ENCODE measurements at regions not wholly inside any gene's neighbourhood (a gene's known extent, or its start where the extent isn't known, plus 50 kb on each side); places are given as distances from the start of the nearest gene placed in this dataset.

DNA sequence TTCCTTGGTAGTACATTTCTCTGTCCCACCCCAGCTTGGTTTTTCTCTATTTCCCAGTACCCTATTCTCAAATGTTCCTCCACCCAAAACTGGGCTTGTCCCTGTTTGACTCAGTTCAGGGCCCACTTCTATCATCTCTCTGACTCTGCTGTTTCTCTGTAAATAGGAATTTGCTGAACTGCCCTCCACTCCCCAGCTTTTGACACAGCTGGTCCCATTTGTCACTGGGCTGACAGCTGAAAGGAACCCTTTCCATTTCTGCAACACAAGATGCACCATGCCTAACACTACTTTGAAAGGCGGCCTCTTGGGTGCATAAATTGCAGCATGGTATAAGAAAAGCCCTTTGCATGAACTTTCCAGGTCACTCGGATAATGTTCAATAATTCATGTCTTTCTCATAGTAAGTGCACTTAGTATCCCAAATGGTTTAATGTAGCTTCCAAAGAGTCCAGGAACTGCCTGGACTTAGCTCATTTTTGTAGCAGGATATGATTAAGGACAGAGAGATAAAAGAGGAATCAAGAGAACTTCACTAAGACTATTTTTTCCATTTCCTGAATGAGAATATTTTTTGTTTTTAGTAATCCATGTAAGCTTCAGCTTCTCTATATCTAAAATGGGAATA is 256.7 kb downstream of the CDH11 start:
- 60% methylated on average over 2 of the region's 2 CpGs for WGBS
- intact Hi-C loops (cut with DNase I) = no loop called here
- Histone ChIP-seq H3K27me3 (ENCODE audit: control insufficient read depth, insufficient read depth) (no peaks in the 10 kb centered on the region), H3K9me3 (ENCODE audit: control insufficient read depth, low read length) (no peaks in the 10 kb centered on the region), H3K4me1 (ENCODE audit: control insufficient read depth, insufficient read depth, low read length) (no peaks in the 10 kb centered on the region), H3K4me3 (ENCODE audit: low read length) (no peak overlapping the region), H3K27ac (ENCODE audit: low read length) (no peak overlapping the region)
- ATAC-seq (no peak), DNase-seq (no peak)

DNA sequence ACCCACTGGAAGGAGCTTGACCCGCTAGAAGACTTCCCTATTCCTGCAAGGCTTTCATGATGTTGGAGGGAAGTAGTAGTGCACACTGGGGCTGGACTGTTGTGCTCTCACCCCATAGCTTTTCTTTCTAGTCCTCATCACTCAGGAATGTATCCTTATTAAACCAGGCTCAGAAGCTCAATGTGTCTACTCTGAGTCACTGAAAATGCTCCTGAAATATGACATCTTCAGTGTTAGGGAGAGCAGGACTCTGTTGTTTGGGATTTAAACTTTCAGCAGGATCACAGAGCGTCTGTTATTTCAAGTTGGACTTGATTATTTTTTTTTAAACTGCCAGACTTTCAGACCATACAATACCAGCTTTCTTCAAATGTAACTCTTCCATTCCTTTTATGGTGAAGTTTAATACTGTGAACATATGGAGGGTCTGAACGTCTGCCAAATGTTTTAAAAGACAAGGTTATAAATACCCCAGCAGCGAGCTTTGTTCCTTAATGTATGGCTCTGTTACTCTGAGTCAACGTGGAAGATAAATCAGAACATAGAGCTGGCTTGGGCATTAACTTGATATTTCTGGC is 257.5 kb downstream of the CDH11 start:
- H3K9me3 ChIP-seq (ENCODE audit: control insufficient read depth, low read length) = no peaks in the 10 kb centered on the region
- no peak for ATAC-seq
- no peak overlapping the region for H3K27ac ChIP-seq (ENCODE audit: low read length)
- H3K4me3 ChIP-seq (ENCODE audit: low read length) = no peak overlapping the region
- no peak for DNase-seq
- H3K4me1 ChIP-seq (ENCODE audit: control insufficient read depth, insufficient read depth, low read length) = no peaks in the 10 kb centered on the region
- WGBS = 31% methylated on average over 5 of the region's 5 CpGs
- intact Hi-C loops (cut with DNase I) = no loop called here
- no peaks in the 10 kb centered on the region for H3K27me3 ChIP-seq (ENCODE audit: control insufficient read depth, insufficient read depth)

DNA sequence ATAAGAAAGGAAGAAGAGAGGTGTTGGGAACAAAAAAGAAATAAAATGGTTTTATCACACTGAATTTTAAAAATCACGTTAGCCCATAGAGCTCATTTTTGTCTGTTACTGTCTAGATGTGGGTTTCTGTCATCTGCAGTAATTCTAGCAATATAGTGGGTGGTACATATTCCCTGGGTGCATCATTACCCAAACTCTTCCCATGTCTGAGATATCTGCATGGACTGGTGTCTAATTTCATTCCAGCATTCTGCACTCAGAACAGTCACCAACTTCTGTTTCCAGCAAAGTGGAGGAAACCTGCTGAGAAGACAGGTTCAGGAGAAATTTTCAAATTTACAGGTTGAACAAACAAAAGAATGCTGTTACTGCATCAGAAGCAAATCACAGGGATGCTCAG is 263.8 kb downstream of the CDH11 start:
- H3K27me3 ChIP-seq (ENCODE audit: control insufficient read depth, insufficient read depth) = no peaks in the 10 kb centered on the region
- DNase-seq = no peak
- no peaks in the 10 kb centered on the region for H3K4me1 ChIP-seq (ENCODE audit: control insufficient read depth, insufficient read depth, low read length)
- WGBS = 72% methylated on average over 1 of the region's 1 CpG
- H3K9me3 ChIP-seq (ENCODE audit: control insufficient read depth, low read length) = no peaks in the 10 kb centered on the region
- ATAC-seq = no peak
- no peak overlapping the region for H3K27ac ChIP-seq (ENCODE audit: low read length)
- intact Hi-C loops (cut with DNase I) = no loop called here
- H3K4me3 ChIP-seq (ENCODE audit: low read length) = no peak overlapping the region

DNA sequence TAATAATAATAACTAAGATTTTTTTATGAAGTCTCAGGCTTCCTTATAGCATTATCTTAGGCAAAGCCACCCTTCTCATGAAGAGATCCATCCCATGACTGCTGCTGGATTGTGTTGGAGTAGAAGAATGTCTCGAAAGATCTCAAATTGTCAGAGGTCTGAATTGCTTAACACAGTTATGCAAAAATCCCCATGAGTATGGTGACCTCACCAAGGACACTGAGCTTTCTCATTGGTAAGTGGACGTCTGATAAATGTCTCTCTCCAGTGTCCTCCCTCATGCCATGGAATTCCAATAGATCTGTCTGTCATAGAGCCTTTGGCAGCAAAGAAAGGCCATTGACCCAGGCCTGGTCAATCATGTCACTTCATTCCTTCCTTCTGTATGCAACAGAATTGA is 264.5 kb downstream of the CDH11 start:
- 78% methylated on average over 2 of the region's 2 CpGs for WGBS
- intact Hi-C loops (cut with DNase I) = no loop called here
- Histone ChIP-seq H3K27me3 (ENCODE audit: control insufficient read depth, insufficient read depth) (no peaks in the 10 kb centered on the region), H3K4me1 (ENCODE audit: control insufficient read depth, insufficient read depth, low read length) (no peaks in the 10 kb centered on the region), H3K4me3 (ENCODE audit: low read length) (no peak overlapping the region), H3K27ac (ENCODE audit: low read length) (no peak overlapping the region), H3K9me3 (ENCODE audit: control insufficient read depth, low read length) (no peaks in the 10 kb centered on the region)
- no peak for ATAC-seq
- no peak for DNase-seq

DNA sequence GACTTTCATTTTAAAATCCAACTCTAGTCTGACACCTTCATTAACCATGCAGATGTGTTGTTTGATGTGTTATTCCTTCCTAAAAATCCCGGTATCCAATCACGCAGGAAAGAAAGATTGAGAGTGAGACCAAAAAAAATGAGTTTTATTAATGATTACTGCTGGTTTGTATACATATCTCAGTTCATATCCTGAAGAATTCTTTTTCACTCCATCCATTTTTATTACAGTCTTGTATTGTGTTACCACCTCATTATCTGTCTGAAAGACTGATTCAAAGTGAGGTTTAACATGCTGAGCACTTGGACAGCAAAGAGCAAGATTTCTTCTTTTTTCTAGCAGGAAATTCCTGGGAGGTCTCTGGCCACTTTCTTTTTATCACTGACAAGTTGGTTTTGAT is 268.3 kb downstream of the CDH11 start:
- no peak overlapping the region for H3K27ac ChIP-seq (ENCODE audit: low read length)
- no peak overlapping the region for H3K4me3 ChIP-seq (ENCODE audit: low read length)
- no peaks in the 10 kb centered on the region for H3K9me3 ChIP-seq (ENCODE audit: control insufficient read depth, low read length)
- no peak for DNase-seq
- WGBS = 77% methylated on average over 2 of the region's 2 CpGs
- no peak for ATAC-seq
- intact Hi-C loops (cut with DNase I) = no loop called here
- H3K4me1 ChIP-seq (ENCODE audit: control insufficient read depth, insufficient read depth, low read length) = no peaks in the 10 kb centered on the region
- no peaks in the 10 kb centered on the region for H3K27me3 ChIP-seq (ENCODE audit: control insufficient read depth, insufficient read depth)

DNA sequence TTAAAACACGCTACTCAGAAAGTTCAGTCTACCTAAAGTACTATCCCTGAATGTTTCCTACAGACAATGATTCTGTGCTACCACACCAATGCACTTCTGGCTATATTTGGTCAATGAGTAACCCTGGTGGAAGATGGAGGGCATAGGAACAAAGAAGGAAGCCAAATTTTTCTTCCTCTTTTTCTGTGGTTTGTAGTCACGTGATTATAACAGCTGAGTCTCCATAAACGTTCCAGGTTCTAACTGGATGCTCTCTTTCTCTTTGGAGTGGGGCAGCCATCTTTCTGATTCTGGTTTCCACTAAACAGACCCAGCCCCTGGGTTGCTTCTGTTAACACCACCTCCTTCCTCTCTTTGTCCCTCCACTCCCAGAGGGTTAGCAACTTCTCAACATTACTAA is 274.9 kb downstream of the CDH11 start:
- H3K4me1 ChIP-seq (ENCODE audit: control insufficient read depth, insufficient read depth, low read length) = no peaks in the 10 kb centered on the region
- H3K27me3 ChIP-seq (ENCODE audit: control insufficient read depth, insufficient read depth) = no peaks in the 10 kb centered on the region
- no peak overlapping the region for H3K27ac ChIP-seq (ENCODE audit: low read length)
- no peak for ATAC-seq
- intact Hi-C loops (cut with DNase I) = no loop called here
- WGBS = 74% methylated on average over 3 of the region's 3 CpGs
- no peak overlapping the region for H3K4me3 ChIP-seq (ENCODE audit: low read length)
- H3K9me3 ChIP-seq (ENCODE audit: control insufficient read depth, low read length) = no peaks in the 10 kb centered on the region
- no peak for DNase-seq

DNA sequence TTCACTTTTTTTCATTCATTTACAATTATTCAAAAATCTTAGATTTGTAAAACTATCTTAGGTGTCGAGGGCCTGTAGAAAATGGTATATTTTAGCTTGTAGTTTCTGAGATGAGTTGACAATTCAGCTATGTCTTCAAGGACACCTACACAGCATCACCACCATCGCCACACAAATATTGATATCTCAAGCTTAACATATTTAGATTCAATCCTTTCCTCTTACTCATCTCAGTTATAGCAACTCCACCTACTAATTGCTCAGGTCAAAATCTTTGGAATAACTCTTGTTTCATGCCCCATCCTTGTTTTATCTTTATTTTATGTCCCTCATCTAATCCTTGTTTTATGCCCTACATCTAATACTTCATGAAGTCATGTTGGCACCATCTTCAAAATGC is 276.8 kb downstream of the CDH11 start:
- H3K27ac ChIP-seq (ENCODE audit: low read length) = no peak overlapping the region
- 88% methylated on average over 2 of the region's 2 CpGs for WGBS
- no peak for ATAC-seq

DNA sequence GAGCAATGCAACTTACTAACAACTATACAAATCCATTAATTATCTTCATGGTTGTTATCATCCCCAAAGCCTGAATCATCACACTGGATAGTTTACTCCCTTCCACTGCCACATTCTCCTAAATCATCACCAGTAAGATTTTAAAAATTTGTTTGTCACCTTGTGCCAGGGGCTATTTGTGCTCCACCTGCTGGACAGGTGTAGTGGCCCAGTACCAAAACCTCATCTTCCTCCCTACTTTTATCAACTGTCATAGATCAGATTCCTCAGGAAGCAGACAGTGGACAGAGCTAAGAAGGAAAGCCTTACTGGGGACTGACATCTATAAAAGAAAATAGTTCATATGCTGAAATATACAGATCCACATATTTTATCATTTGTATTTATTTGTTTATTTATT is 280.4 kb downstream of the CDH11 start:
- no peaks in the 10 kb centered on the region for H3K27me3 ChIP-seq (ENCODE audit: control insufficient read depth, insufficient read depth)
- ATAC-seq (no peak), DNase-seq (no peak)
- no peaks in the 10 kb centered on the region for H3K4me1 ChIP-seq (ENCODE audit: control insufficient read depth, insufficient read depth, low read length)
- H3K9me3 ChIP-seq (ENCODE audit: control insufficient read depth, low read length) = no peaks in the 10 kb centered on the region
- intact Hi-C loops (cut with DNase I) = no loop called here
- no peak overlapping the region for H3K27ac ChIP-seq (ENCODE audit: low read length)
- H3K4me3 ChIP-seq (ENCODE audit: low read length) = no peak overlapping the region

More for the DNA sequence above, 276.8 kb downstream of the CDH11 start:
- no peak overlapping the region for H3K4me3 ChIP-seq (ENCODE audit: low read length)
- intact Hi-C loops (cut with DNase I) = no loop called here
- no peaks in the 10 kb centered on the region for H3K4me1 ChIP-seq (ENCODE audit: control insufficient read depth, insufficient read depth, low read length)
- H3K9me3 ChIP-seq (ENCODE audit: control insufficient read depth, low read length) = no peaks in the 10 kb centered on the region
- DNase-seq = no peak
- H3K27me3 ChIP-seq (ENCODE audit: control insufficient read depth, insufficient read depth) = no peaks in the 10 kb centered on the region

DNA sequence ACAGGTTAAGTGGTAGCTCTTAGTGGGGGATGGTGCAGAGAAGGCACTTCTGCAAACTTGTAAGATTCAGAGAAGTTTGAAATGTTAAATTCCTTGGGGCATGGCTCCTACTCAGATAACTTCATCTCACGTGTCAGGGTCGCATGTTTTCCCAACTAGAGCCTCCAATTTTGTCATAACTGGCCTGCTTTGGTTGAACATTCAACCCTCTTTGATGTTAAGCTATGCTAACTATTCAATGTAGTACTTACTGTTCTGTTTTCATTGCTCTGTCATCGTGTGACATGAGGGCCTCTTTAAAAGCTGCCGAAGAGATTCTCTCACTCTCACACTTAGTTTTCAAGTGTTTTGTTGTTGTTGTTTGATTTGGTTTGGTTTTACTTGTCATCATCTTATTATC is 280.8 kb downstream of the CDH11 start:
- Histone ChIP-seq H3K4me3 (ENCODE audit: low read length) (no peak overlapping the region), H3K4me1 (ENCODE audit: control insufficient read depth, insufficient read depth, low read length) (no peaks in the 10 kb centered on the region), H3K27ac (ENCODE audit: low read length) (no peak overlapping the region), H3K9me3 (ENCODE audit: control insufficient read depth, low read length) (no peaks in the 10 kb centered on the region), H3K27me3 (ENCODE audit: control insufficient read depth, insufficient read depth) (no peaks in the 10 kb centered on the region)
- 53% methylated on average over 4 of the region's 4 CpGs for WGBS
- no peak for ATAC-seq
- DNase-seq = no peak
- intact Hi-C loops (cut with DNase I) = no loop called here

DNA sequence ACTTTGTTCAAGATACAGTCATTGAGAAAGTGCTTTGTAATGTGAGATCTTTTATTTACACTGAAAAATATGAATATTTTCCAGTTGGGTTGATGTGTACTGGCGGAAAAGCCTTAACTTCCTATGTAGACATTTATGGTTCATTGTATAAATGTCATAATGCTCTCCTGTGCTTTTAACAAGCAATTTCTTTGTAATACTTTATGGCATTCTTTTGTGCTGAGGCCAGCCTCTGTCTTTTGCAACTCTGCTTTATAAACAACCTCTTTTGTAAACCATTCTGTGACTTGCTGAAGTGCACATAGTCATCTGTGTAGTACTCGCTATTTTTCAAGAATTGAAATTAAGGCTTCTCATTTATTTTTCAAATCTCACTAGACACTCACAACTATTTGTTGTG is 291.2 kb downstream of the CDH11 start:
- H3K9me3 ChIP-seq (ENCODE audit: control insufficient read depth, low read length) = no peaks in the 10 kb centered on the region
- no peak overlapping the region for H3K4me3 ChIP-seq (ENCODE audit: low read length)
- H3K27me3 ChIP-seq (ENCODE audit: control insufficient read depth, insufficient read depth) = no peaks in the 10 kb centered on the region
- no peaks in the 10 kb centered on the region for H3K4me1 ChIP-seq (ENCODE audit: control insufficient read depth, insufficient read depth, low read length)
- no peak for DNase-seq
- intact Hi-C loops (cut with DNase I) = no loop called here
- ATAC-seq = no peak
- no peak overlapping the region for H3K27ac ChIP-seq (ENCODE audit: low read length)
- 93% methylated on average over 2 of the region's 2 CpGs for WGBS

DNA sequence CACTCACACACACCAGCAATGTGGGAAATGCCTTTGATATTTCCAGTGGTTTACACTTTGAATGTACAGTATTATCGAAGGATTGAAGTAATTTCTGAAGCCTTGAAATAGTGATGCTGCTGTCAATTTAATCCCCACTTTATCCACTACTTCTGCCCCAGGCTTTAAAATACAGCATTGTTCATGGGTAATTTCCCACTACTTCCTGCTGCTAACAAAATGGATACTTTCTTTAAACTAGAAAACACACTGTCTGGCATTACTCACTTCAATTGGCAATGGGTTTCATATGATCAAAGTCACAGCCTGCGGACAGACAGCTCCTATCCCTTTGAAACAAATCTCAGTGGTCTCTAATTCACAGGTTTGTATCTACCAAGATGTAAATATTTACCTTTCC is 292.2 kb downstream of the CDH11 start:
- H3K27me3 ChIP-seq (ENCODE audit: control insufficient read depth, insufficient read depth) = no peaks in the 10 kb centered on the region
- DNase-seq (no peak), ATAC-seq (no peak)
- intact Hi-C loops (cut with DNase I) = no loop called here
- WGBS = 65% methylated on average over 2 of the region's 2 CpGs
- H3K4me3 ChIP-seq (ENCODE audit: low read length) = no peak overlapping the region
- no peak overlapping the region for H3K27ac ChIP-seq (ENCODE audit: low read length)
- no peaks in the 10 kb centered on the region for H3K9me3 ChIP-seq (ENCODE audit: control insufficient read depth, low read length)
- no peaks in the 10 kb centered on the region for H3K4me1 ChIP-seq (ENCODE audit: control insufficient read depth, insufficient read depth, low read length)

DNA sequence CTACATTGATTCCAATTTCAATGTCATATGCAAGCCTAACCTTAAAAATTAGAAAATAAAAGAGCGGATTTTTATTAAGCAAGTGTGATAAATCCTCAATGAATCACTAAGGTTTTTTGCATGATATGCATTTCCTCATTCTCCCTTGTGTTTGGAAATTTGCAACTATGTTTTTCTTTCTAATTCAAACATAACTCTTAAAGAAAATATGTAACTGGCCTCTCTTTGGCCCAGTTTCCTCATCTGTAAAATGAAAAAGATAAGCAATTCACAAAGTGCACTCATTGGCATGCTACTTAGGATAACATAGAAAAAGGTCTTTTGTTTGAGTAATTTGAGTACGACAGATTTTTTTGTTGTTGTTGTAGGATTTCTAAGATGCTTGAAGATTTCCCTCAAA is 295.5 kb downstream of the CDH11 start:
- DNase-seq = no peak
- intact Hi-C loops (cut with DNase I) = no loop called here
- no peak for ATAC-seq

More for the DNA sequence above, 295.5 kb downstream of the CDH11 start:
- no peaks in the 10 kb centered on the region for H3K9me3 ChIP-seq (ENCODE audit: control insufficient read depth, low read length)
- no peaks in the 10 kb centered on the region for H3K27me3 ChIP-seq (ENCODE audit: control insufficient read depth, insufficient read depth)
- WGBS = 60% methylated on average over 2 of the region's 2 CpGs
- H3K4me1 ChIP-seq (ENCODE audit: control insufficient read depth, insufficient read depth, low read length) = no peaks in the 10 kb centered on the region
- H3K27ac ChIP-seq (ENCODE audit: low read length) = no peak overlapping the region
- H3K4me3 ChIP-seq (ENCODE audit: low read length) = no peak overlapping the region

Measured in right cardiac atrium (tissue), 5 donors.